ENCODE measurements at regions not wholly inside any gene's neighbourhood (a gene's known extent, or its start where the extent isn't known, plus 50 kb on each side); places are given as distances from the start of the nearest gene placed in this dataset.
A peak's percentile ranks its signal among the peaks of the same experiment; 100 is the strongest.

GRCh38 chr2:152879275-152879674, 160.9 kb downstream of the ARL6IP6 start:
- H3K27ac Mint-ChIP-seq = no peak overlapping the region
- H3K4me1 Mint-ChIP-seq = no peaks in the 10 kb centered on the region
- ChIA-PET POLR2A (no interaction called here), CTCF (interaction anchor here (2.6 kb wide), 1 partner anchor 18 kb away, joined by 11 read pairs; no protein-coding TSS in a partner anchor)
- ATAC-seq = no peak
- no peaks in the 10 kb centered on the region for H3K36me3 Mint-ChIP-seq (ENCODE audit: low read depth)
- intact Hi-C loops (cut with DNase I, micrococcal nuclease) = no loop called here
- H3K4me3 Mint-ChIP-seq = no peak overlapping the region
- peaks cover 2% of the 10 kb centered on the region for H3K27me3 Mint-ChIP-seq
- H3K9me3 Mint-ChIP-seq (ENCODE audit: low read depth) = peaks cover 4% of the 10 kb centered on the region
- DNase-seq = no peak

- intact Hi-C loops (cut with DNase I, micrococcal nuclease) = no loop called here
- POLR2A ChIA-PET = no interaction called here
Measured at GRCh38 chr2:152875701-152876695, 157.6 kb downstream of the ARL6IP6 start.

GRCh38 chr2:152874955-152875354, 156.5 kb downstream of the ARL6IP6 start:
- H3K9me3 Mint-ChIP-seq (ENCODE audit: low read depth) = no peaks in the 10 kb centered on the region
- H3K36me3 Mint-ChIP-seq (ENCODE audit: low read depth) = no peaks in the 10 kb centered on the region
- ChIA-PET POLR2A (no interaction called here), CTCF (interaction anchor here (2.7 kb wide), 1 partner anchor 14 kb away, joined by 11 read pairs; no protein-coding TSS in a partner anchor)
- ATAC-seq (no peak), DNase-seq (no peak)
- H3K27ac Mint-ChIP-seq = no peak overlapping the region
- no peaks in the 10 kb centered on the region for H3K4me1 Mint-ChIP-seq
- peaks cover 4% of the 10 kb centered on the region for H3K27me3 Mint-ChIP-seq
- intact Hi-C loops (cut with DNase I, micrococcal nuclease) = no loop called here
- H3K4me3 Mint-ChIP-seq = no peak overlapping the region

More at GRCh38 chr2:152875701-152876695, 157.6 kb downstream of the ARL6IP6 start:
- no peak overlapping the region for H3K4me3 Mint-ChIP-seq
- DNase-seq = no peak
- no peaks in the 10 kb centered on the region for H3K9me3 Mint-ChIP-seq (ENCODE audit: low read depth)
- no peak overlapping the region for H3K27ac Mint-ChIP-seq
- H3K36me3 Mint-ChIP-seq (ENCODE audit: low read depth) = no peaks in the 10 kb centered on the region
- no peak for ATAC-seq
- CTCF ChIA-PET = interaction anchor here (2.7 kb wide), 1 partner anchor 15 kb away, joined by 11 read pairs; no protein-coding TSS in a partner anchor
- no peaks in the 10 kb centered on the region for H3K4me1 Mint-ChIP-seq
- H3K27me3 Mint-ChIP-seq = peaks cover 3% of the 10 kb centered on the region

- Mint-ChIP-seq H3K4me3 (no peak overlapping the region), H3K9me3 (ENCODE audit: low read depth) (no peaks in the 10 kb centered on the region), H3K27me3 (peaks cover 4% of the 10 kb centered on the region), H3K36me3 (ENCODE audit: low read depth) (no peaks in the 10 kb centered on the region), H3K4me1 (no peaks in the 10 kb centered on the region), H3K27ac (no peak overlapping the region)
- ChIA-PET POLR2A (no interaction called here), CTCF (no interaction called here)
- ATAC-seq (no peak), DNase-seq (no peak)
- intact Hi-C loops (cut with DNase I, micrococcal nuclease) = no loop called here
Measured at GRCh38 chr2:152870239-152870638, 151.8 kb downstream of the ARL6IP6 start.

GRCh38 chr2:152867397-152867796, 149.0 kb downstream of the ARL6IP6 start:
- ChIA-PET CTCF (no interaction called here), POLR2A (no interaction called here)
- H3K27ac Mint-ChIP-seq = no peak overlapping the region
- ATAC-seq (no peak), DNase-seq (no peak)
- H3K4me3 Mint-ChIP-seq = no peak overlapping the region
- H3K4me1 Mint-ChIP-seq = no peaks in the 10 kb centered on the region
- H3K27me3 Mint-ChIP-seq = peaks cover 4% of the 10 kb centered on the region
- no peaks in the 10 kb centered on the region for H3K36me3 Mint-ChIP-seq (ENCODE audit: low read depth)
- intact Hi-C loops (cut with DNase I, micrococcal nuclease) = no loop called here
- H3K9me3 Mint-ChIP-seq (ENCODE audit: low read depth) = peaks cover 13% of the 10 kb centered on the region

GRCh38 chr2:152864601-152865149, 146.3 kb downstream of the ARL6IP6 start:
- no peaks in the 10 kb centered on the region for H3K4me1 Mint-ChIP-seq
- H3K36me3 Mint-ChIP-seq (ENCODE audit: low read depth) = no peaks in the 10 kb centered on the region
- peaks cover 24% of the 10 kb centered on the region for H3K9me3 Mint-ChIP-seq (ENCODE audit: low read depth)
- ATAC-seq = no peak
- DNase-seq = no peak
- intact Hi-C loops (cut with DNase I, micrococcal nuclease) = loop anchor here in 1 of 2 experiments (5.0 kb wide), 1 partner anchor 613 kb away; the partner anchor contains the start of gene RPRM
- ChIA-PET POLR2A (no interaction called here), CTCF (no interaction called here)
- H3K27me3 Mint-ChIP-seq = peaks cover under 1% of the 10 kb centered on the region
- no peak overlapping the region for H3K27ac Mint-ChIP-seq
- H3K4me3 Mint-ChIP-seq = no peak overlapping the region

GRCh38 chr2:152863826-152864225, 145.4 kb downstream of the ARL6IP6 start:
- Mint-ChIP-seq H3K9me3 (ENCODE audit: low read depth) (peaks cover 24% of the 10 kb centered on the region), H3K27me3 (peaks cover 4% of the 10 kb centered on the region), H3K36me3 (ENCODE audit: low read depth) (no peaks in the 10 kb centered on the region), H3K27ac (no peak overlapping the region), H3K4me1 (no peaks in the 10 kb centered on the region), H3K4me3 (no peak overlapping the region)
- intact Hi-C loops (cut with DNase I, micrococcal nuclease) = loop anchor here in 1 of 2 experiments (5.0 kb wide), 1 partner anchor 613 kb away; the partner anchor contains the start of gene RPRM
- CTCF ChIA-PET = no interaction called here
- ATAC-seq = no peak
- no peak for DNase-seq
- POLR2A ChIA-PET = no interaction called here

GRCh38 chr2:152861349-152861942, 143.0 kb downstream of the ARL6IP6 start:
- peaks cover 7% of the 10 kb centered on the region for H3K27me3 Mint-ChIP-seq
- no peak overlapping the region for H3K4me3 Mint-ChIP-seq
- ChIA-PET POLR2A (no interaction called here), CTCF (interaction anchor here (0.6 to 2.4 kb wide), 9 partner anchors 8 to 657 kb away, joined by 3 to 11 read pairs (median 3); no protein-coding TSS in a partner anchor)
- no peaks in the 10 kb centered on the region for H3K36me3 Mint-ChIP-seq (ENCODE audit: low read depth)
- ATAC-seq = no peak
- intact Hi-C loops (cut with DNase I, micrococcal nuclease) = loop anchor here in 1 of 2 experiments (1.0 to 5.0 kb wide), 2 partner anchors 616 to 658 kb away; partner anchors contain the start of gene RPRM
- no peak overlapping the region for H3K27ac Mint-ChIP-seq
- H3K4me1 Mint-ChIP-seq = no peaks in the 10 kb centered on the region
- H3K9me3 Mint-ChIP-seq (ENCODE audit: low read depth) = peaks cover 24% of the 10 kb centered on the region
- peak; percentile 39 for DNase-seq

- no peaks in the 10 kb centered on the region for H3K4me1 Mint-ChIP-seq
- DNase-seq = no peak
- no peaks in the 10 kb centered on the region for H3K36me3 Mint-ChIP-seq (ENCODE audit: low read depth)
- H3K27ac Mint-ChIP-seq = no peak overlapping the region
- ChIA-PET CTCF (interaction anchor here (0.5 kb wide), 1 partner anchor 118 kb away, joined by 3 read pairs; no protein-coding TSS in a partner anchor), POLR2A (interaction anchor here (0.6 kb wide), 1 partner anchor 172 kb away, joined by 4 read pairs; no protein-coding TSS in a partner anchor)
- H3K27me3 Mint-ChIP-seq = peaks cover 7% of the 10 kb centered on the region
- ATAC-seq = no peak
- peaks cover 17% of the 10 kb centered on the region for H3K9me3 Mint-ChIP-seq (ENCODE audit: low read depth)
- H3K4me3 Mint-ChIP-seq = no peak overlapping the region
- intact Hi-C loops (cut with DNase I, micrococcal nuclease) = no loop called here
Measured at GRCh38 chr2:152858594-152859265, 140.3 kb downstream of the ARL6IP6 start.

- peaks cover 6% of the 10 kb centered on the region for H3K27me3 Mint-ChIP-seq
- ATAC-seq (no peak), DNase-seq (no peak)
- intact Hi-C loops (cut with DNase I, micrococcal nuclease) = no loop called here
- H3K4me1 Mint-ChIP-seq = no peaks in the 10 kb centered on the region
- no peaks in the 10 kb centered on the region for H3K9me3 Mint-ChIP-seq (ENCODE audit: low read depth)
- H3K27ac Mint-ChIP-seq = no peak overlapping the region
- no peaks in the 10 kb centered on the region for H3K36me3 Mint-ChIP-seq (ENCODE audit: low read depth)
- ChIA-PET CTCF (no interaction called here), POLR2A (no interaction called here)
- H3K4me3 Mint-ChIP-seq = no peak overlapping the region
Measured at GRCh38 chr2:152846697-152847470, 128.5 kb downstream of the ARL6IP6 start.

Data from activated CD4-positive, alpha-beta T cell treated with anti-CD3 and anti-CD28 coated beads for 36 hours (primary cell).